ENCODE measurements at regions not wholly inside any gene's neighbourhood (a gene's known extent, or its start where the extent isn't known, plus 50 kb on each side); places are given as distances from the start of the nearest gene placed in this dataset.

DNA sequence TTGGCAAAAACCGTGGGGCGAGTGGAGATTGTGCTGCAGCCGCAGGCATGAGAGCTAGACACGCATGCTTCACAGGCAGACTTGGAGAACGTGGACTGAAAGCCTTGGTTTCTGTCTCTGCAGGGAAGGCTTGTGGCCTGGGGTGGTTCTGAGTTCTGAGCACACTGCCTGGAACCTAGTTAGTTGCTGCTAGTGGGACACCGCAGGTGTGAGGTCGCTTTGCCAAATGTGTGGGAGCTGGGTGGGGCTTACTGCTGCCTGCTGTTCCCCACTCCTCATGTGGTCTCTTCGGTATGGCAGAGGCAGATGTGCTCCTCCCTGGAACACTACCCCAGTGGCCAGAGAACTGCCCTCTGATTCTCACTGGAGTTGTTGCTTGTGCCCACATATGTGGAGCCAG is 484.0 kb downstream of the MMUT start:
- no peak overlapping the region for H3K9ac ChIP-seq (ENCODE audit: low read depth in 1 of 2, low read length in 2 of 2)
- no peaks in the 10 kb centered on the region for H3K36me3 ChIP-seq (ENCODE audit: control insufficient read depth in 4 of 4, insufficient read depth in 3 of 4, low read depth in 1 of 4, low read length in 3 of 4)
- DNase-seq (ENCODE audit: low spot score) = no peak
- H3K4me3 ChIP-seq (ENCODE audit: low read depth in 1 of 3, low read length in 3 of 3) = no peak overlapping the region
- no peaks in the 10 kb centered on the region for H3K9me3 ChIP-seq (ENCODE audit: control insufficient read depth in 4 of 4, low read length in 3 of 4)
- TF ChIP-seq REST (IDR thresholded peaks at IDR 0.05) (no peak), SP1 (IDR thresholded peaks at IDR 0.05) (no peak), JUND (IDR thresholded peaks at IDR 0.05) (no peak), HNF4A (conservative IDR thresholded peaks at IDR 0.05) (no peak), NR2F2 (IDR thresholded peaks at IDR 0.05) (no peak), EGR1 (IDR thresholded peaks at IDR 0.05; ENCODE audit: low read depth in 2 of 2) (no peak), RXRA (IDR thresholded peaks at IDR 0.05) (no peak), RAD21 (IDR thresholded peaks at IDR 0.05) (no peak)
- TF ChIP-seq, protein P1, sequence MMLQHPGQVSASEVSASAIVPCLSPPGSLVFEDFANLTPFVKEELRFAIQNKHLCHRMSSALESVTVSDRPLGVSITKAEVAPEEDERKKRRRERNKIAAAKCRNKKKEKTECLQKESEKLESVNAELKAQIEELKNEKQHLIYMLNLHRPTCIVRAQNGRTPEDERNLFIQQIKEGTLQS (IDR thresholded peaks at IDR 0.05) = no peak
- no peaks in the 10 kb centered on the region for H3K27me3 ChIP-seq (ENCODE audit: control insufficient read depth in 4 of 4, insufficient read depth in 4 of 4, low read length in 3 of 4)
- no peak overlapping the region for H3K27ac ChIP-seq (ENCODE audit: low read depth in 1 of 2, low read length in 2 of 2)
- WGBS = 81% methylated on average over 8 of the region's 8 CpGs
- no peaks in the 10 kb centered on the region for H3K4me1 ChIP-seq (ENCODE audit: control insufficient read depth in 4 of 4, insufficient read depth in 4 of 4, low read length in 3 of 4)

DNA sequence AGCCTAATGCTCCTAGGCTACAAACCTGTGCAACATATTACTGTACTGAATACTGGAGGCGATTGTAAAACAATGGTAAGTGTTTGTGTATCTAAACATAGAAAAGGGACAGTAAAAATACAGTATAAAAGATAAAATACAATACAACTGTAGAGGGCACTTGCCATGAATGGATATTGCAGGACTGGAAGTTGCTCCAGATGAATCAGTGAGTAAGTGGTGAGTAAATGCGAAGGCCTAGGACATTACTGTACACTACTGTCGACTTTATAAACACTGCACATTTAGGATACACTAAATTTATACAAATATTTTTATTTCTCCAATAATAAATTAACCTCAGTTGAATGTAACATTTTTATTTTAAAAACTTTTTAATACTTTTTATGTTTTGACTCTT is 485.0 kb downstream of the MMUT start:
- Histone ChIP-seq H3K4me1 (ENCODE audit: control insufficient read depth in 4 of 4, insufficient read depth in 4 of 4, low read length in 3 of 4) (no peaks in the 10 kb centered on the region), H3K27me3 (ENCODE audit: control insufficient read depth in 4 of 4, insufficient read depth in 4 of 4, low read length in 3 of 4) (no peaks in the 10 kb centered on the region), H3K9ac (ENCODE audit: low read depth in 1 of 2, low read length in 2 of 2) (no peak overlapping the region), H3K27ac (ENCODE audit: low read depth in 1 of 2, low read length in 2 of 2) (no peak overlapping the region), H3K4me3 (ENCODE audit: low read depth in 1 of 3, low read length in 3 of 3) (no peak overlapping the region), H3K9me3 (ENCODE audit: control insufficient read depth in 4 of 4, low read length in 3 of 4) (no peaks in the 10 kb centered on the region), H3K36me3 (ENCODE audit: control insufficient read depth in 4 of 4, insufficient read depth in 3 of 4, low read depth in 1 of 4, low read length in 3 of 4) (no peaks in the 10 kb centered on the region)
- WGBS = 72% methylated on average over 3 of the region's 3 CpGs
- TF ChIP-seq NR2F2 (IDR thresholded peaks at IDR 0.05) (no peak), FOXA1 (IDR thresholded peaks at IDR 0.05) (no peak), REST (IDR thresholded peaks at IDR 0.05) (no peak), SP1 (IDR thresholded peaks at IDR 0.05) (no peak), FOXA2 (IDR thresholded peaks at IDR 0.05) (no peak), RXRA (IDR thresholded peaks at IDR 0.05) (no peak), HNF4G (IDR thresholded peaks at IDR 0.05) (no peak), GABPA (IDR thresholded peaks at IDR 0.05 in 1 of 2, conservative IDR thresholded peaks at IDR 0.05 in 1 of 2) (no peak), YY1 (IDR thresholded peaks at IDR 0.05) (no peak), HNF4A (conservative IDR thresholded peaks at IDR 0.05) (no peak), EGR1 (IDR thresholded peaks at IDR 0.05; ENCODE audit: low read depth in 2 of 2) (no peak), CTCF (IDR thresholded peaks at IDR 0.05; ENCODE audit: low read depth, low read length, missing input control) (no peak), JUND (IDR thresholded peaks at IDR 0.05) (no peak)
- TF ChIP-seq, protein P2, sequence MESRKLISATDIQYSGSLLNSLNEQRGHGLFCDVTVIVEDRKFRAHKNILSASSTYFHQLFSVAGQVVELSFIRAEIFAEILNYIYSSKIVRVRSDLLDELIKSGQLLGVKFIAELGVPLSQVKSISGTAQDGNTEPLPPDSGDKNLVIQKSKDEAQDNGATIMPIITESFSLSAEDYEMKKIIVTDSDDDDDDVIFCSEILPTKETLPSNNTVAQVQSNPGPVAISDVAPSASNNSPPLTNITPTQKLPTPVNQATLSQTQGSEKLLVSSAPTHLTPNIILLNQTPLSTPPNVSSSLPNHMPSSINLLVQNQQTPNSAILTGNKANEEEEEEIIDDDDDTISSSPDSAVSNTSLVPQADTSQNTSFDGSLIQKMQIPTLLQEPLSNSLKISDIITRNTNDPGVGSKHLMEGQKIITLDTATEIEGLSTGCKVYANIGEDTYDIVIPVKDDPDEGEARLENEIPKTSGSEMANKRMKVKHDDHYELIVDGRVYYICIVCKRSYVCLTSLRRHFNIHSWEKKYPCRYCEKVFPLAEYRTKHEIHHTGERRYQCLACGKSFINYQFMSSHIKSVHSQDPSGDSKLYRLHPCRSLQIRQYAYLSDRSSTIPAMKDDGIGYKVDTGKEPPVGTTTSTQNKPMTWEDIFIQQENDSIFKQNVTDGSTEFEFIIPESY (IDR thresholded peaks at IDR 0.05) = no peak
- TF ChIP-seq, protein P1 (IDR thresholded peaks at IDR 0.05) = no peak
- DNase-seq (ENCODE audit: low spot score) = no peak

All from liver (tissue), 8 donors.